LNCaP clone FGC (cell line): ENCODE measurements at regions not wholly inside any gene's neighbourhood (a gene's known extent, or its start where the extent isn't known, plus 50 kb on each side); places are given as distances from the start of the nearest gene placed in this dataset.

Experiments
- DNase-seq: peaks from one replicate; pipeline ENCODE4 v3.0.0-alpha.2; 2011; ENCODE audit warnings: low read depth
- H3K4me3 ChIP-seq: 2 replicates; pipeline ENCODE4 v1.5.1; 2011; ENCODE audit warnings: mild to moderate bottlenecking, low read depth, low read length, control low read depth
- CTCF ChIP-seq: IDR thresholded peaks from 2 replicates; pipeline ENCODE4 v1.5.1; 2012; ENCODE audit warnings: mild to moderate bottlenecking; ENCODE audit not compliant: control insufficient read depth, insufficient read depth; ENCODE audit errors: extremely low read depth

GRCh38 chr11:24372491-24372890, 124.4 kb upstream of the LUZP2 start:
- no peak for DNase-seq
- no peak for TF ChIP-seq CTCF
- H3K4me3 ChIP-seq = no peak overlapping the region

GRCh38 chr11:24373516-24373915, 123.3 kb upstream of the LUZP2 start:
- DNase-seq = no peak
- no peak overlapping the region for H3K4me3 ChIP-seq
- no peak for TF ChIP-seq CTCF

DNA sequence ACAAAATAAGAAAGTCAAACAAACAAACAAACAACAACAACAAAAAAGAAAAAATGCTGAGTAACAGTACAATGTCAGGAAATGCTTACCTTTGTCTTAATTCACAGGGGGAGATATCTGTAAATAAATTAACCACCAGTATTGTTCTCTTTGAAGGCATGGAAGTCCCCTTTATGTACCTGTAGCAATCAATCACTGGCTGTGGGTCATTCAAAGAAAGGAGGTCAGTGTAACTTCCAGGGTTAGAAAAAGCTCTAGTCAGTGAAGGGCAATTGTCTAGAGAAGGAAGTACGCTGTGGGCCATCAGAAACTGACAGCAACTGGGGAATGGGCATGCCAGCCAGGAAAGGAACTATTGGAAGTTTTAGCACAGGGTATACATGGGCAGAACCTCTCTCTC, 121.5 kb upstream of the LUZP2 start:
- TF ChIP-seq CTCF = no peak
- no peak overlapping the region for H3K4me3 ChIP-seq
- DNase-seq = no peak

DNA sequence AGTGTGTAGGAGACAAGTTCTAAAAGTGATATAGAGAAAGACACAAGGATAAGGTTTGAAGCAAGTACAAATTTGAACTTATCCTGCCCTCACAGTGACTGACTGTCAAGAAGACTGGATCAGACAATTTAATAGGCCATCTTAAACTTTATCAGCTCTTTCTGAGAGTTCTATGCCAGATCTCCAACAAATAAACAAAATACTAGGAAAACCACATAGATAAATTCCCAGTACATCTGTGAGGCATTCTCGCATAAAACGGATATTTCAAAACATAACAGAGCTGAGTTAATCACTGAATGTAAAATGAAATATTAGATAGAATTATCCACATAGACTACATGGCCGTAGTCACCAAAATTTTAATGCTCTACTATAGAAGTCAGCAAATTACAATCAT, 120.9 kb upstream of the LUZP2 start:
- TF ChIP-seq CTCF = no peak
- no peak overlapping the region for H3K4me3 ChIP-seq
- DNase-seq = peak; percentile 35

DNA sequence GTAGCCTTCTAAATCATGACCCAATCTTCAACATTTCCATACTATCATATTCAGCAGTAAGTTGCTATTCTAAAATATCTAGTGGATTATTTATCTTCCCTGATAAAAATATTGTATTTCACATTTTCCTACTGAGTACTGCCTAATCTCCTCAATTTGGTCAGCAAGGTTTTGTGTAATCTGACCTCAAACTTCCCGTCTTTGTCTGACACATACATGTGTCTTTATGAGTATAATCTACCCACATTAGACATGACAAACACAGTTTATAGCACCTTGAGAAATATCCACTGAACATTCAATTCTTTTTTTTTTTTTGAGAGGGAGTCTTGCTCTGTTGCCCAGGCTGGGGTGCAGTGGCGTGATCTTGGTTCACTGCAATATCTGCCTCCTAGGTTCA, 113.7 kb upstream of the LUZP2 start:
- no peak for DNase-seq
- no peak overlapping the region for H3K4me3 ChIP-seq
- no peak for TF ChIP-seq CTCF

GRCh38 chr11:24384240-24384639, 112.6 kb upstream of the LUZP2 start:
- DNase-seq = no peak
- TF ChIP-seq CTCF = no peak
- H3K4me3 ChIP-seq = no peak overlapping the region

DNA sequence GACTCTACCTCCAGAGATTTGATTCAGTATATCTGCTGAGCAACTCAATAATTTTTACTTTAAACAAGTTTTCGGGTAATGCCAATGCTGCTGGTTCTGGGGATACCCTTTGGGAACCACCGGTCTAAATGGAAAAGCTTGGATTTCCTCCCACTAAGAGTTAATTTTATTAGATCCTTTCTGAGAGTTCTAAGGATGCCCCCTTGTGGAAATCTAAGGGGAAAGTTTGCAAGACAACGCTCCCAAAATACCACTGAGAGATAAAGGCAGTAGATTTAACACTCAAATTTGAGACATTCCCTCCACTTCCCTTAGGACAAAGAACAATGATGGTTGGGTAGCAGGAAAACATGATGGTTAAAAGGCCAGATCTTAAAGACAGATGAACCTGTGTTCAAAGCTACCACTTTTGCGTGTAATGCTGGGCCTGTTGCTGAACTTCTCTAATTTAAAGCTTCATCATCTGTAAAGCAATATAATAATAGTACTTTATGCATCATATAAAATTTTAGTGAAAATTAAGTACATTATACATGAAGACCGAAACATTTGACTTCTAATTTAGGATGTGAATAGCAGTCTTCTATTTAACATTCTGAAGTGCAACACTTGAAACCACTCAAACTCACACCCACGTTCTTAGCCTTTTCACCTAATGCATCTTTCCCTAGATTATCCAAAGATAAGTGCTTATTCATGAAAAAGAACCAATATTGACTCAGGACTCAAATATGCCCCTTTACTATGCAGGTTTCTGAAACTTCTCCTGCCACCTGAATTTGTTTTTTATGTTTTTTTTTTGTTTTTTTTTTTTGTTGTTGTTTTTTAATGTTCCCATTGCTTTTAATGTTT, 110.1 kb upstream of the LUZP2 start:
- H3K4me3 ChIP-seq = no peak overlapping the region
- DNase-seq = no peak
- TF ChIP-seq CTCF = 0 out of 2 replicates have a peak, but pooled peaks have one; percentile 16
